ENCODE measurements at regions not wholly inside any gene's neighbourhood (a gene's known extent, or its start where the extent isn't known, plus 50 kb on each side); places are given as distances from the start of the nearest gene placed in this dataset.
"Not testable (repeated sequence)": the region's sequence is repeated elsewhere in the genome, so short reads cannot be mapped to it uniquely, and the experiment has no call there.

DNA sequence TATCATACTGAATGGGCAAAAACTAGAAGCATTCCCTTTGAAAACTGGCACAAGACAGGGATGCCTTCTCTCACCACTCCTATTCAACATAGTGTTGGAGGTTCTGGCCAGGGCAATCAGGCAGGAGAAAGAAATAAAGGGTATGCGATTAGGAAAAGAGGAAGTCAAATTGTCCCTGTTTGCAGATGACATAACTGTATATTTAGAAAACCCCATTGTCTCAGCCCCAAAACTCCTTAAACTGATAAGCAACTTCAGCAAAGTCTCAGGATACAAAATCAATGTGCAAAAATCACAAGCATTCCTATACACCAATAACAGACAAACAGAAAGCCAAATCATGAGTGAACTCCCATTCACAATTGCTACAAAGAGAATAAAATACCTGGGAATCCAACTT is 52.5 kb upstream of the CCDC71L start:
- DNase-seq = not testable (repeated sequence)

DNA sequence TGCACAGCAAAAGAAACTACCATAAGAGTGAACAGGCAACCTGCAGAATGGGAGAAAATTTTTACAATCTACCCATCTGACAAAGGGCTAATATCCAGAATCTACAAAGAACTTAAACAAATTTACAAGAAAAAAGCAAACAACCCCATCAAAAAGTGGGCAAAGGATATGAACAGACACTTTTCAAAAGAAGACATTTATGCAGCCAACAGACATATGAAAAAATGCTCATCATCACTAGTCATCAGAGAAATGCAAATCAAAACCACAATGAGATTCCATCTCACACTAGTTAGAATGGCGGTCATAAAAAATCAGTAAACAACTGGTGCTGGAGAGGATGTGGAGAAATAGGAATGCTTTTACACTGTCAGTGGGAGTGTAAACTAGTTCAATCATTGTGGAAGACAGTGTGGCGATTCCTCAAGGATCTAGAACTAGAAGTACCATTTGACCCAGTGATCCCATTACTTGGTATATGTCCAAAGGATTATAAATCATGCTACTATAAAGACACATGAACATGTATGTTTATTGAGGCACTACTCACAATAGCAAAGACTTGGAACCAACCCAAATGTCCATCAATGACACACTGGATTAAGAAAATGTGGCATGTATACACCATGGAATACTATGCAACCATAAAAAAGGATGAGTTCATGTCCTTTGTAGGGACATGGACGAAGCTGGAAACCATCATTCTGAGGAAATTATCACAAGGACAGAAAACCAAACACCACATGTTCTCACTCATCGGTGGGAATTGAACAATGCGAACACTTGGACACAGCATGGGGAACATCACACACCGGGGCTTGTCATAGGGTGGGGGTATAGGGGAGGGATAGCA is 53.9 kb upstream of the CCDC71L start:
- peak in 1 of 3 donors; percentile 39 for DNase-seq

DNA sequence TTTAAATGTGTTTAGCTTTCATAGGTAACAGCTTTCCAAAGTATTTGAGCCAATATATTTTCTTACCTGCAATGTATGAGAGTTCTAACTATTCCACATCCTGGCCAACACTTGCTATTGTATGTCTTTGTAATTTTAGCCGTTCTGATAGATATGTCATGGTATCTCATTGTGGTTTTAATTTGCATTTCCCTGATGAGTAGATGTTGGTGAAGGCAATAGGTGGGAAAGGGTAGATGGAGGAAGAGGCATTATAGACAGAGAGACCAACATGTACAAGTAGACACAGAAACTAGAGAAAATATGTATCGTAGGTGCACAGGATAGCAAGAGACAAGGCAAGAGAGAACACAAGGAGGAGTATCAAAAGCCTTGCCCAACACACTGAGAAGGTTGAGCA is 54.8 kb upstream of the CCDC71L start:
- DNase-seq = no peak

GRCh38 chr7:106717254-106717954 is 56.4 kb upstream of the CCDC71L start:
- DNase-seq = no peak

- peak; percentile 11 to 97 (median 35) for DNase-seq
Measured at GRCh38 chr7:106717955-106718871, 57.3 kb upstream of the CCDC71L start.

DNA sequence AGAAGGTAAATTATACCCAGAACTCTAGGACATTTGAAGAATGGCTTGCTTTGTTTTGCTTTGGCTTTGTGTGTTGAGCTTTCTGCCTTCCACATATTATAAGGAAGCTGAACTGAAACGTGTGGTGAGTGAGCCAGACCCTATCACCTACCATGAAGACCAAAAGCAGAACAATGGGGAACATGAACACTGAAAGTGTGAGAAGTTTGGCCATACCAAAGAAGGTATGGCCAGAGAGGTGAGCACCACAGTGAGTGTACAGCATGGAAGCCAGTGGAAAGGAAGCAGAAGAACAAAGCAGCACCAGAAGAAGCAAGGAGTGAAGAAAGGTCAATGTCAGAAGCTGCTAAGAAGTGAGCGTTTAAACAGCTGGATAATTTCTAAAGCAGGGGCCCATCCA is 59.7 kb upstream of the CCDC71L start:
- no peak for DNase-seq

GRCh38 chr7:106721816-106722785 is 61.1 kb upstream of the CCDC71L start:
- DNase-seq = no peak

GRCh38 chr7:106723398-106723797 is 62.4 kb upstream of the CCDC71L start:
- no peak for DNase-seq

DNA sequence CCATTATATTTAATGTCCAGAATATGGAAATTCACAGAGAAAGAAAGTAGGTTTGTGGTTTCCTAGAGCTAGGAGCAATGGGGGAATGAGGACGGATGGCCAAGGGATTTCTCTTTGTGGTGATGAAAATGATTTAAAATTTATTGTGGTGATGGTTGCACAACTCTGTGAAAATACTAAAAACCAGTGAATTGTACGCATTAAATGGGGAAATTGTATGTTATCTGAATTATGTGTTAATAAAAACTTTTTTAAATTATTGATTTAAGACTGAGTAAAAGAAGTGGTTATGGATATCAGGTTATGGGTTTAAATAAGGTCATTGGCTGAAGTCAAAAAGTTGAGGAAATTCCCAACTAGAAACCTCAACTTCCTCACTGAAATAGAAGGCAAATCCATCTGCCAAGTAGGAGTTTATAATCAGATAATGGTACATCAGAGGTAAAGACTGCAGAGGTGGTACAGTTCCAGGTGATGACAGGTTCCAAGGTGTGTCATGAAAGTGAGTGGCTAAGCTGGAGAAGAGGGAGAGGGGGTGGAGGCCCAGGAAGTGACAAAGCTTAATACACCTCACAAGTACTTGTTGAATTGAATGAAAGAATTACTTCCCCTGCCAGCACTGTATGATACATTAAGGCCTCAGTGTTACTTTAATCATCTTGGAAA is 68.9 kb upstream of the CCDC71L start:
- DNase-seq = no peak

- DNase-seq = peak in 2 of 3 donors; percentile 24 to 56
Measured at GRCh38 chr7:106731187-106731586, 70.2 kb upstream of the CCDC71L start.

GRCh38 chr7:106731646-106732444 is 70.9 kb upstream of the CCDC71L start:
- no peak for DNase-seq

DNA sequence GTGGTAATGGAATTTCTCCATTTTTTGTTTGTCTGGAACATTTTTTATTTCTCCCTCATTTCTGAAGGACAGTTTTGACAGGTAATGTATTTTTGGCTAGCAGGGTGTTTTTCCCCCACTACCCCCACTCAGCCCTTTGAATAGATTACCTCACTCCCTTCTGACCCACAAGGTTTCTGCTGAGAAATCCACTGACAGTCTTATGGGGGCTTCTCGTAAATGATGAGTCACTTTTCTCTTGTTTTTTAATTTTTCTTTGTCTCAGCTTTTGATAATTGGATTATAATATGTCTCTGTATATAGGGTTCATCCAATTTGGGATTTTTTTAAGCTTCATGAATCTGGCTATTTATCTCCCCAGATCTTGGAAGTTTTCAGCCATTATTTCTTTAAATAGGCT is 74.7 kb upstream of the CCDC71L start:
- no peak for DNase-seq

DNA sequence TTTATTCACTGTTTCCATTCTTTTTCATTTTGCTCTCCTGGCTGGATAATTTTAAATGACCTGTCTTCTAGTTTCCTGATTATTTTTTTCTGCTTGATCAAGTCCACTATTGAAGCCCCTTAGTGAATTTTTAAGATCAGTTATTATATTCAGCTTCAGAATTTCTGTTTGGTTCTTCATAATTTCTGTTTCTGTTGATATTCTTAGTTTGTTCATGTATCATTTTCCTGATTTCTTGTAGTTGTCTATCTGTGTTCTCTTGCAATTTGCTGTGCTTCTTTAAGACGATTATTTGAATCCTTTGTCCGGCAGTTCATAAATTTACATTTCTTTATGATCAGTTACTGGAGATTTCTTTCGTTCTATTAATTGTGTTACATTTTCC is 75.2 kb upstream of the CCDC71L start:
- DNase-seq = no peak

DNA sequence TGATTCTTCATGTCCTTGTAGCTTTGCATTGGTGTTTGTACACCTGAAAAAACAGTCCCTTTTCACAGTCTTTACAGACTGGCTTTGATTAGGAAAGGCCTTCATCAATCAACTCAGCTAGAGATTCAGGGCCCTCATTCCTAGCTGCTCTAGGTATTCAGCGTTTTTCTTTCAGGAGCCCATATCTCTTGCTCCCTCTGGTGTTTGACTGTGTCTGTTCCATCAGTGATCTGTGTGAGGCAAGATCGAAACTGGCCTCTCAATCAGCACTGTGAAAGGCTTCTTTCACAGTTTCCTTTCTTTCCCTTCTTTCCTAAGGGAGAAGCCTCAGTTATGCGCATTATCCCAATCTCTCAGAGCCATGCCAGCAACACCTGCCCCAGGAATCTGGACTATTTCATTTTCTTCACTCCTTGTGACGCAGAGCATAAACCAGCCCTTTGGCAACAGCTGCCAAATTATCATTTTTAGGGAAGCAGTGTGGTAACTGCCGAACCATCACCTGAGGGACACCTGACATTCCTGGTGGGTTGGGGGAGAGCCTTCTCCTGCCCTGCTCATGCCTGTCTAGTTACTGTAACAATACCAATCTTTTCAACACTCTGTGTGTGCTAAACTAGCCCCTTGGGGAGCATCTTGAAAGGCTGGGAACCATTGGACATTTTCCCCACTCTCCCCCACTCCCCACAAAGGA is 75.7 kb upstream of the CCDC71L start:
- DNase-seq = peak in 2 of 3 donors; percentile 33 to 46

DNA sequence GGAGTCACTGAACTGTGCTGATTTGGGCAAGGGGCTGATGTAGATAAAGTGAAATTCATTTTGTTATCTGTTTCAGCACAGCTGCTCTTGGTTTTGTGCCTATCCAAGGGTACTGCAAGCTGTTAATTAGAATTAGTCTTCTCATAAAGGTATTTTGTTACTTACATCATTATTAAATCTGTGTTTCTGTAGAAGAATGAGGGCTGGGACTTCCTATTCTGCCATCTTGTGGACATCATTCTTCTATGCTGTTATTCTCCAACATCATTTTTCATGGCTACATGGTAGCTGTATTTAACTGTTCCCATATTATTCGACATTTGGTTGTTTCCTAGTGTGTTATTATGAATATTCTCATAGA is 76.2 kb upstream of the CCDC71L start:
- no peak for DNase-seq

DNA sequence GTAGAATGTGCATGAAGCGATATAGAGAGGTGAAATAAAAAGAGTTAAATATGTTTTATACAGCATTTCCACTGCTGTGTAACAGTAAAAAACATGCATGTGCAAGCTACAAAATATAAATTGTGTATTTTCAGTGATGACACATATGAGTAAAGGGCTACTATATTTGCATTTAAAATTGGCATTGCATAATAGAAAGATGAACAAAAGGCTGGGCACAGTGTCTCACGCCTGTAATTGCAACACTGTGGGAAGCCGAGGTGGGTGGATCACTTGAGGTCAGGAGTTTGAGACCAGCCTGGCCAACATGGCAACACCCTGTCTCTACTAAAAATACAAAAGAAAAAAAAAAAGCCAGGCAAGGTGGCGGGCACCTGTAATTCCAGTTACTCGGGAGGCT is 79.8 kb upstream of the CCDC71L start:
- DNase-seq = no peak

DNA sequence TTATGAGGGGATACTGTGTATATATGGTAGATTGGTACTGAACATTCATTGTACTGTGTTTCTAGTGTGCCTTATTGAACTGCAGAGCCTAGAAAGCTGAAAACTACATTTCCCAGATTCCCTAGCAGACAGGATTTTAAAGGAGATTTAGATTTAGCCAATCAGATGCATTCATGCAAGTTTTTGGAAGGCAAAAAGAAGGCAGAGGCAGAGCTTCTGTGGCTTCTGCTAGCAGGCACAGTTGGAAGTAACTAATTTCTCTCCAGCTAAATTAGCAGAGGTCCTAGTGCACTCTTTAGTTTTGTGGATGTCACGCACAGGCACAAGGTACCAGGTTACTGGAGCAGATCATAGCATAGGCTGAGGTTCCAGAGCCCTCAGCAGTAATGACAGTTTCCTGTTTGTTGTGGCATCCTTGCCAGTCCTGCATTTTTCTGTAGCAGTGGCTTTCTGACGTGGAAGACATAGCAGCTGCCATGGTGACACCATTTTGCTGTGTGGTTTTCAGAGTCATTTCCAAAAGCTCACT is 83.7 kb upstream of the CCDC71L start:
- no peak for DNase-seq

- DNase-seq = not testable (repeated sequence)
Measured at GRCh38 chr7:106747301-106747700, 86.3 kb upstream of the CCDC71L start.

DNA sequence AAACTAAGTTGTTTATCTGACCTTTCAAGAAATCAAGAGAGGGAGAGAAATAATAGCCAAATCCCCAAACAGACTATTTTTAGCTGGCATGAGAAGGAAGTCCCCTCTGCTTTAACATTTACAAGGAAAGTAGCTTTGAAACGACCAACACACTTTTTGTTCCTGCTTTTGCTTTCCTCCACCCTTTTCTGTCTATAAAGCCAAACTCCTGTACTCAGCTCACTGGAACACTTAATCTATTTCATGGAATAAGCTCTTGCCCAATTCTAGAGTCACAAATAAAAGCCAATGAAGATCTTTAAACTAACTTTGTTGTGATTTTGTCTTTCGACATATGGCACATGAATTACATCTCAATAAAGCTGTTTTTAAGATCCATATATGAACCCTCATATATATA is 86.8 kb upstream of the CCDC71L start:
- no peak for DNase-seq
